Sigmoid colon (tissue), 6 donors: ENCODE measurements at regions not wholly inside any gene's neighbourhood (a gene's known extent, or its start where the extent isn't known, plus 50 kb on each side); places are given as distances from the start of the nearest gene placed in this dataset.
A peak's percentile ranks its signal among the peaks of the same experiment; 100 is the strongest.

Experiments used
- DNase-seq: peaks from one replicate; pipeline ENCODE4 v3.0.0-alpha.2; 2019
- H3K27ac ChIP-seq, 4 donors: fragments of 200-600 bp; sonication (generic); one replicate each; pipeline ENCODE4 v1.5.1; 2016 to 2019; ENCODE audit warnings: mild to moderate bottlenecking in 1 of 4
- H3K27me3 ChIP-seq, 3 donors: fragments of 200-600 bp; sonication (generic); one replicate each; pipeline ENCODE4 v1.5.1; 2019; ENCODE audit warnings: mild to moderate bottlenecking in 1 of 3
- H3K36me3 ChIP-seq, 4 donors: fragments of 200-600 bp; sonication (generic); one replicate each; pipeline ENCODE4 v1.5.1; 2016 to 2019
- H3K4me1 ChIP-seq, 4 donors: fragments of 200-600 bp; sonication (generic); one replicate each; pipeline ENCODE4 v1.5.1; 2017 to 2019
- H3K4me3 ChIP-seq, 4 donors: fragments of 200-600 bp; sonication (generic); one replicate each; pipeline ENCODE4 v1.5.1; 2017 to 2019; ENCODE audit warnings: mild to moderate bottlenecking in 2 of 4, moderate library complexity in 1 of 4
- H3K9me3 ChIP-seq, 4 donors: fragments of 200-600 bp in 3 of 4; sonication (generic) in 3 of 4; one replicate each; pipeline versions ENCODE4 v1.5.1 to v1.6.1; 2013 to 2019
- CTCF ChIP-seq, 4 experiments: fragments of 450-650 bp in 3 of 4; fragments of 200-600 bp in 1 of 4; IDR thresholded peaks; one replicate each; pipeline ENCODE4 v1.5.1; 2016 to 2019; ENCODE audit warnings: antibody characterized with exemption in 4 of 4, mild to moderate bottlenecking in 3 of 4, moderate library complexity in 2 of 4
- EP300 ChIP-seq, 4 donors: sonication (generic); formaldehyde crosslinking; IDR thresholded peaks; one replicate each; pipeline ENCODE4 v1.6.1; 2017; ENCODE audit warnings: antibody characterized with exemption in 4 of 4
- POLR2A ChIP-seq, 2 donors: fragments of 450-650 bp; IDR thresholded peaks; one replicate each; pipeline ENCODE4 v1.6.1; 2016; ENCODE audit warnings: antibody characterized with exemption in 2 of 2, mild to moderate bottlenecking in 2 of 2, moderate library complexity in 2 of 2
- POLR2AphosphoS5 ChIP-seq, 4 donors: sonication (generic); formaldehyde crosslinking; IDR thresholded peaks; one replicate each; pipeline ENCODE4 v1.6.1; 2017; ENCODE audit warnings: antibody characterized with exemption in 4 of 4
- WGBS, 2 donors: extraction: QIAGEN DNeasy Blood & Tissue Kit; methylation state at CpG; one replicate each; pipeline ENCODE4 v1.1.7; 2013; 5-methylcytosine and 5-hydroxymethylcytosine counted together
- intact Hi-C: fragments of 100-400 bp; cut with DNase I; formaldehyde crosslinking; loops from one replicate; pipeline ENCODE4 v1.15.1; 2023
- donor health status: healthy with polysubstance abuse.
- donor health status: healthy.

GRCh38 chr20:12225898-12226297, 308.2 kb downstream of the BTBD3 start:
- 34 to 86% methylated on average over 1 of the region's 1 CpG for WGBS, 2 donors
- H3K4me3 ChIP-seq = no peak overlapping the region
- TF ChIP-seq POLR2A (IDR thresholded peaks at IDR 0.05) = no peak
- no peak for TF ChIP-seq POLR2AphosphoS5 (IDR thresholded peaks at IDR 0.05)
- TF ChIP-seq CTCF (IDR thresholded peaks at IDR 0.05) = no peak
- TF ChIP-seq EP300 (IDR thresholded peaks at IDR 0.05) = no peak

GRCh38 chr20:12229891-12230290, 312.2 kb downstream of the BTBD3 start:
- no peak for DNase-seq
- no peak for TF ChIP-seq POLR2AphosphoS5 (IDR thresholded peaks at IDR 0.05)
- no peak for TF ChIP-seq CTCF (IDR thresholded peaks at IDR 0.05)
- no peak for TF ChIP-seq POLR2A (IDR thresholded peaks at IDR 0.05)
- no peak for TF ChIP-seq EP300 (IDR thresholded peaks at IDR 0.05)
- intact Hi-C loops = no loop called here

More at GRCh38 chr20:12225898-12226297, 308.2 kb downstream of the BTBD3 start:
- H3K36me3 ChIP-seq = no peaks in the 10 kb centered on the region
- H3K27ac ChIP-seq = no peak overlapping the region
- intact Hi-C loops = no loop called here
- no peaks in the 10 kb centered on the region for H3K9me3 ChIP-seq
- H3K4me1 ChIP-seq = peaks cover 0 to 15% (median 4%) of the 10 kb centered on the region in 4 donors
- DNase-seq = no peak
- no peaks in the 10 kb centered on the region for H3K27me3 ChIP-seq

GRCh38 chr20:12237772-12238171, 320.1 kb downstream of the BTBD3 start:
- Histone ChIP-seq H3K27me3 (no peaks in the 10 kb centered on the region), H3K9me3 (no peaks in the 10 kb centered on the region), H3K4me3 (no peak overlapping the region), H3K36me3 (no peaks in the 10 kb centered on the region), H3K4me1 (peaks cover 0 to 35% (median 13%) of the 10 kb centered on the region in 4 donors), H3K27ac (no peak overlapping the region)
- TF ChIP-seq POLR2AphosphoS5 (IDR thresholded peaks at IDR 0.05) = peak in 1 of 4 donors; percentile 36
- no peak for TF ChIP-seq CTCF (IDR thresholded peaks at IDR 0.05)
- intact Hi-C loops = no loop called here
- 83 to 89% methylated on average over 6 of the region's 6 CpGs for WGBS, 2 donors
- DNase-seq = peak; percentile 64

More at GRCh38 chr20:12229891-12230290, 312.2 kb downstream of the BTBD3 start:
- Histone ChIP-seq H3K27me3 (no peaks in the 10 kb centered on the region), H3K4me3 (no peak overlapping the region), H3K36me3 (no peaks in the 10 kb centered on the region), H3K27ac (no peak overlapping the region), H3K9me3 (no peaks in the 10 kb centered on the region), H3K4me1 (no peaks in the 10 kb centered on the region)

GRCh38 chr20:12241065-12241464, 323.4 kb downstream of the BTBD3 start:
- Histone ChIP-seq H3K27ac (no peak overlapping the region), H3K4me3 (no peak overlapping the region), H3K36me3 (no peaks in the 10 kb centered on the region), H3K9me3 (no peaks in the 10 kb centered on the region), H3K27me3 (no peaks in the 10 kb centered on the region), H3K4me1 (peaks cover 0 to 31% (median 12%) of the 10 kb centered on the region in 4 donors)
- WGBS, 2 donors = 78 to 81% methylated on average over 3 of the region's 3 CpGs
- DNase-seq = no peak
- intact Hi-C loops = no loop called here
- TF ChIP-seq CTCF (IDR thresholded peaks at IDR 0.05) = no peak
- no peak for TF ChIP-seq EP300 (IDR thresholded peaks at IDR 0.05)
- no peak for TF ChIP-seq POLR2A (IDR thresholded peaks at IDR 0.05)
- TF ChIP-seq POLR2AphosphoS5 (IDR thresholded peaks at IDR 0.05) = no peak

- H3K27ac ChIP-seq = no peak overlapping the region
- no peaks in the 10 kb centered on the region for H3K36me3 ChIP-seq
- H3K27me3 ChIP-seq = no peaks in the 10 kb centered on the region
- intact Hi-C loops = no loop called here
- H3K9me3 ChIP-seq = no peaks in the 10 kb centered on the region
- no peak for DNase-seq
- H3K4me3 ChIP-seq = no peak overlapping the region
- TF ChIP-seq POLR2A (IDR thresholded peaks at IDR 0.05) (no peak), EP300 (IDR thresholded peaks at IDR 0.05) (no peak), CTCF (IDR thresholded peaks at IDR 0.05) (no peak), POLR2AphosphoS5 (IDR thresholded peaks at IDR 0.05) (no peak)
- WGBS, 2 donors = 74 to 92% methylated on average over 5 of the region's 5 CpGs
- H3K4me1 ChIP-seq = peaks cover 0 to 11% (median 0%) of the 10 kb centered on the region in 4 donors
Observed at GRCh38 chr20:12243327-12243726, 325.6 kb downstream of the BTBD3 start.
